HepG2 (cell line): ENCODE measurements at regions not wholly inside any gene's neighbourhood (a gene's known extent, or its start where the extent isn't known, plus 50 kb on each side); places are given as distances from the start of the nearest gene placed in this dataset.

ENCODE experiments used
- ATAC-seq: fragments of 200-7000 bp; cut with Tn5 transposase; 3 replicates; pipeline ENCODE4 v1.9.1; 2020; ENCODE audit warnings: mild to moderate bottlenecking, moderate library complexity
- BruUV-seq: library from RNA; stranded (reverse); fragments of 400-500 nt; replicated peaks from 2 replicates; lab custom pipeline; 2021; lab: Mats Ljungman, UMichigan
- CTCF ChIA-PET: fragments of 300-600 bp; formaldehyde crosslinking; extraction: SDS; loops from one replicate; lab custom pipeline; 2021; ENCODE audit warnings: low total read pairs, inconsistent platforms, low intra/inter-chr PET ratio; lab: Yijun Ruan, JAX
- POLR2A ChIA-PET: fragments of 350-600 bp; sonication (Branson Sonifier 250); formaldehyde crosslinking; loops from one replicate; lab custom pipeline; 2020; ENCODE audit warnings: antibody characterized with exemption, inconsistent platforms; lab: Yijun Ruan, JAX
- DNase-seq: peaks from one replicate; pipeline ENCODE4 v3.0.0-alpha.2; 2015; ENCODE audit warnings: low spot score
- FAIRE-seq: peaks from 3 replicates; lab custom pipeline; 2011; peaks lifted over from hg19 to GRCh38; lab: Jason Lieb, UNC
- H2AFZ ChIP-seq: one replicate; pipeline ENCODE4 v1.6.1; 2011; ENCODE audit warnings: low read length, inconsistent platforms
- H3K27ac ChIP-seq: fragments of 300-600 bp; 3 replicates; pipeline ENCODE4 v1.8.0; 2011; ENCODE audit warnings: mixed run types, mild to moderate bottlenecking, mixed read lengths, low read length, inconsistent platforms; ENCODE audit not compliant: insufficient read depth; ENCODE audit errors: extremely low read length
- H3K27me3 ChIP-seq, 2 experiments: fragments of 200-600 bp in 1 of 2; 2 replicates in 1 of 2; 3 replicates in 1 of 2; pipeline versions ENCODE4 v1.6.0 to v1.8.0; 2011; ENCODE audit warnings: low read length in 2 of 2, mild to moderate bottlenecking in 2 of 2, moderate library complexity in 2 of 2, inconsistent platforms in 1 of 2; ENCODE audit not compliant: insufficient read depth in 2 of 2, control insufficient read depth in 1 of 2
- H3K36me3 ChIP-seq, 2 experiments: fragments of 200-600 bp in 1 of 2; replicated peaks in 1 of 2; 2 replicates in 1 of 2; 3 replicates in 1 of 2; pipeline versions ENCODE4 v1.5.1 to v1.8.0; 2011; ENCODE audit warnings: low read length in 2 of 2, inconsistent platforms in 1 of 2; ENCODE audit not compliant: insufficient read depth in 2 of 2, control insufficient read depth in 1 of 2
- H3K4me1 ChIP-seq: 2 replicates; pipeline ENCODE4 v1.5.1; 2012; ENCODE audit warnings: low read length, inconsistent platforms; ENCODE audit not compliant: insufficient read depth
- H3K4me2 ChIP-seq: 2 replicates; pipeline ENCODE4 v1.6.0; 2011; ENCODE audit warnings: low read depth, low read length, inconsistent platforms
- H3K4me3 ChIP-seq, 3 experiments: fragments of 200-600 bp in 1 of 3; sonication (generic), shearing (Covaris generic) in 1 of 3; replicated peaks in 1 of 3; 2 replicates each; pipeline ENCODE4 v1.5.1; 2011 to 2016; ENCODE audit warnings: low read length in 3 of 3, inconsistent platforms in 2 of 3, low read depth in 2 of 3, mild to moderate bottlenecking in 2 of 3, control low read depth in 1 of 3, mixed read lengths in 1 of 3; ENCODE audit not compliant: insufficient read depth in 1 of 3
- H3K79me2 ChIP-seq: one replicate; pipeline ENCODE4 v1.6.1; 2011; ENCODE audit warnings: low read length, inconsistent platforms; ENCODE audit not compliant: insufficient read depth
- H3K9ac ChIP-seq: 2 replicates; pipeline ENCODE4 v1.6.0; 2011; ENCODE audit warnings: mild to moderate bottlenecking, low read depth, low read length, inconsistent platforms; ENCODE audit not compliant: insufficient read depth
- H3K9me3 ChIP-seq: 2 replicates; pipeline ENCODE4 v1.5.1; 2012; ENCODE audit warnings: mild to moderate bottlenecking, low read length
- H4K20me1 ChIP-seq: 2 replicates; pipeline ENCODE4 v1.6.0; 2011; ENCODE audit warnings: inconsistent platforms, mild to moderate bottlenecking, low read length, moderate library complexity; ENCODE audit not compliant: insufficient read depth
- ARNT ChIP-seq: fragments of 450-650 bp; IDR thresholded peaks from 2 replicates; pipeline ENCODE4 v1.6.1; 2017
- BCL3 ChIP-seq: sonication (generic); formaldehyde crosslinking; IDR thresholded peaks from 2 replicates; pipeline ENCODE4 v1.5.1; 2020; ENCODE audit warnings: mild to moderate bottlenecking, missing genetic modification reagents, moderate library complexity
- DMAP1 ChIP-seq: IDR thresholded peaks from 2 replicates; pipeline ENCODE4 v1.6.1; 2016
- FIP1L1 ChIP-seq: fragments of 200-400 bp; formaldehyde crosslinking; IDR thresholded peaks from 2 replicates; pipeline ENCODE4 v1.6.1; 2018; ENCODE audit warnings: low read depth, mild to moderate bottlenecking, low read length, moderate library complexity, borderline replicate concordance; ENCODE audit not compliant: insufficient read depth
- KLF11 ChIP-seq: IDR thresholded peaks from 2 replicates; pipeline ENCODE4 v1.6.1; 2016; ENCODE audit warnings: missing compliant biosample characterization
- MAX ChIP-seq: IDR thresholded peaks from 2 replicates; pipeline ENCODE4 v1.6.1; 2012; ENCODE audit warnings: inconsistent platforms
- RFX1 ChIP-seq: fragments of 450-650 bp; IDR thresholded peaks from 2 replicates; pipeline ENCODE4 v1.6.1; 2017
- TFDP1 ChIP-seq: IDR thresholded peaks from 2 replicates; pipeline ENCODE4 v1.6.1; 2016; ENCODE audit warnings: missing compliant biosample characterization, missing genetic modification reagents, borderline replicate concordance
- ZC3H13 ChIP-seq: sonication (generic); formaldehyde crosslinking; IDR thresholded peaks from 2 replicates; pipeline ENCODE4 v1.8.1; 2023; ENCODE audit warnings: mild to moderate bottlenecking, missing genetic modification reagents, moderate library complexity
- ZNF205 ChIP-seq: IDR thresholded peaks from 2 replicates; pipeline ENCODE4 v1.6.1; 2018; ENCODE audit warnings: missing biosample characterization, missing genetic modification reagents
- ZNF232 ChIP-seq: sonication (generic); formaldehyde crosslinking; IDR thresholded peaks from 2 replicates; pipeline ENCODE4 v1.4.0; 2020; ENCODE audit warnings: missing genetic modification reagents, borderline replicate concordance
- ZNF30 ChIP-seq: sonication (generic); formaldehyde crosslinking; IDR thresholded peaks from 2 replicates; pipeline ENCODE4 v1.5.0; 2020; ENCODE audit warnings: mild to moderate bottlenecking, missing genetic modification reagents
- ZSCAN5A ChIP-seq: sonication (generic); formaldehyde crosslinking; IDR thresholded peaks from 2 replicates; pipeline ENCODE4 v1.8.0; 2022; ENCODE audit warnings: mild to moderate bottlenecking, missing genetic modification reagents, borderline replicate concordance
- WGBS: methylation state at CpG from one replicate; pipeline ENCODE4 v1.1.6; 2017; ENCODE audit warnings: low lambda C conversion rate; 5-methylcytosine and 5-hydroxymethylcytosine counted together
- in situ Hi-C: cut with HindIII; loops from 2 replicates; pipeline ENCODE4 v1.10.0; 2017; ENCODE audit warnings: low pct_unique_long_range_greater_than_20kb; ENCODE audit not compliant: extremely low pct_ligation_motif_present
- intact Hi-C: fragments of 100-400 bp; cut with micrococcal nuclease; formaldehyde crosslinking; loops from one replicate; pipeline ENCODE4 v1.10.0; 2022; ENCODE audit not compliant: unreplicated experiment

GRCh38 chr16:55030944-55031343 is 100.3 kb downstream of the IRX5 start:
- Histone ChIP-seq H3K27ac (no peak overlapping the region), H3K27me3 (no peaks in the 10 kb centered on the region), H3K4me2 (no peak overlapping the region), H3K9ac (no peak overlapping the region), H3K4me3 (no peak overlapping the region), H3K36me3 (no peaks in the 10 kb centered on the region), H3K9me3 (no peaks in the 10 kb centered on the region), H3K79me2 (no peaks in the 10 kb centered on the region), H2AFZ (no peak overlapping the region), H4K20me1 (no peaks in the 10 kb centered on the region), H3K4me1 (no peaks in the 10 kb centered on the region)
- ChIA-PET CTCF (no interaction called here), POLR2A (no interaction called here)
- intact Hi-C loops, result no loop called here
- FAIRE-seq (no peak), DNase-seq (no peak), ATAC-seq (no peak)
- no TSS peak for BruUV-seq
- in situ Hi-C loops, result no loop called here
- TF ChIP-seq TFDP1 (CRISPR knock-in tag), result no peak
- WGBS, result 30% methylated on average over 5 of the region's 5 CpGs

- Histone ChIP-seq H3K4me1 (no peaks in the 10 kb centered on the region), H3K27me3 (no peaks in the 10 kb centered on the region), H3K79me2 (no peaks in the 10 kb centered on the region), H2AFZ (no peak overlapping the region), H3K9me3 (no peaks in the 10 kb centered on the region), H3K27ac (no peak overlapping the region), H4K20me1 (no peaks in the 10 kb centered on the region), H3K36me3 (no peaks in the 10 kb centered on the region), H3K4me2 (no peak overlapping the region), H3K4me3 (no peak overlapping the region), H3K9ac (no peak overlapping the region)
- WGBS, result 22% methylated on average over 6 of the region's 6 CpGs
- FAIRE-seq (no peak), DNase-seq (no peak), ATAC-seq (no peak)
- POLR2A ChIA-PET, result no interaction called here
- CTCF ChIA-PET, result no interaction called here
- in situ Hi-C loops (no loop called here), intact Hi-C loops (no loop called here)
- BruUV-seq, result no TSS peak
- TF ChIP-seq ZC3H13 (CRISPR knock-in tag), result no peak
- no peak for TF ChIP-seq DMAP1 (CRISPR knock-in tag)
- TF ChIP-seq TFDP1 (CRISPR knock-in tag), result no peak
- no peak for TF ChIP-seq BCL3 (CRISPR knock-in tag)
- TF ChIP-seq ARNT, result no peak
- no peak for TF ChIP-seq ZSCAN5A (CRISPR knock-in tag)
- TF ChIP-seq FIP1L1, result no peak
- TF ChIP-seq KLF11 (CRISPR knock-in tag), result no peak
- TF ChIP-seq RFX1, result no peak
- no peak for TF ChIP-seq ZNF30 (CRISPR knock-in tag)
- TF ChIP-seq MAX, result no peak
- no peak for TF ChIP-seq ZNF205 (CRISPR knock-in tag)
- TF ChIP-seq ZNF232 (CRISPR knock-in tag), result no peak
Observed at GRCh38 chr16:55031481-55031880, 100.8 kb downstream of the IRX5 start.
